ENCODE measurements at regions not wholly inside any gene's neighbourhood (a gene's known extent, or its start where the extent isn't known, plus 50 kb on each side); places are given as distances from the start of the nearest gene placed in this dataset.
A peak's percentile ranks its signal among the peaks of the same experiment; 100 is the strongest.

- peak; percentile 78; the same call in 1 of the 2 replicates for TF ChIP-seq ZNF646 (CRISPR knock-in tag; IDR thresholded peaks at IDR 0.05)
- TF ChIP-seq ZKSCAN5 (CRISPR knock-in tag; IDR thresholded peaks at IDR 0.05) = peak; percentile 19; the same call in 1 of the 2 replicates
- TF ChIP-seq ZNF703 (CRISPR knock-in tag; IDR thresholded peaks at IDR 0.05; ENCODE audit: borderline replicate concordance) = 0 out of 2 replicates have a peak, but pooled peaks have one; percentile 28
- 0 out of 2 replicates have a peak, but pooled peaks have one; percentile 17 for TF ChIP-seq ZNF605 (CRISPR knock-in tag; IDR thresholded peaks at IDR 0.05)
- TF ChIP-seq, protein P1, sequence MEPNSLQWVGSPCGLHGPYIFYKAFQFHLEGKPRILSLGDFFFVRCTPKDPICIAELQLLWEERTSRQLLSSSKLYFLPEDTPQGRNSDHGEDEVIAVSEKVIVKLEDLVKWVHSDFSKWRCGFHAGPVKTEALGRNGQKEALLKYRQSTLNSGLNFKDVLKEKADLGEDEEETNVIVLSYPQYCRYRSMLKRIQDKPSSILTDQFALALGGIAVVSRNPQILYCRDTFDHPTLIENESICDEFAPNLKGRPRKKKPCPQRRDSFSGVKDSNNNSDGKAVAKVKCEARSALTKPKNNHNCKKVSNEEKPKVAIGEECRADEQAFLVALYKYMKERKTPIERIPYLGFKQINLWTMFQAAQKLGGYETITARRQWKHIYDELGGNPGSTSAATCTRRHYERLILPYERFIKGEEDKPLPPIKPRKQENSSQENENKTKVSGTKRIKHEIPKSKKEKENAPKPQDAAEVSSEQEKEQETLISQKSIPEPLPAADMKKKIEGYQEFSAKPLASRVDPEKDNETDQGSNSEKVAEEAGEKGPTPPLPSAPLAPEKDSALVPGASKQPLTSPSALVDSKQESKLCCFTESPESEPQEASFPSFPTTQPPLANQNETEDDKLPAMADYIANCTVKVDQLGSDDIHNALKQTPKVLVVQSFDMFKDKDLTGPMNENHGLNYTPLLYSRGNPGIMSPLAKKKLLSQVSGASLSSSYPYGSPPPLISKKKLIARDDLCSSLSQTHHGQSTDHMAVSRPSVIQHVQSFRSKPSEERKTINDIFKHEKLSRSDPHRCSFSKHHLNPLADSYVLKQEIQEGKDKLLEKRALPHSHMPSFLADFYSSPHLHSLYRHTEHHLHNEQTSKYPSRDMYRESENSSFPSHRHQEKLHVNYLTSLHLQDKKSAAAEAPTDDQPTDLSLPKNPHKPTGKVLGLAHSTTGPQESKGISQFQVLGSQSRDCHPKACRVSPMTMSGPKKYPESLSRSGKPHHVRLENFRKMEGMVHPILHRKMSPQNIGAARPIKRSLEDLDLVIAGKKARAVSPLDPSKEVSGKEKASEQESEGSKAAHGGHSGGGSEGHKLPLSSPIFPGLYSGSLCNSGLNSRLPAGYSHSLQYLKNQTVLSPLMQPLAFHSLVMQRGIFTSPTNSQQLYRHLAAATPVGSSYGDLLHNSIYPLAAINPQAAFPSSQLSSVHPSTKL (CRISPR knock-in tag; IDR thresholded peaks at IDR 0.05) = 0 out of 2 replicates have a peak, but pooled peaks have one; percentile 16
- peak; percentile 76 for TF ChIP-seq PITX1 (CRISPR knock-in tag; IDR thresholded peaks at IDR 0.05)
- TF ChIP-seq ZNF724P (CRISPR knock-in tag; IDR thresholded peaks at IDR 0.05; ENCODE audit: borderline replicate concordance) = 0 out of 2 replicates have a peak, but pooled peaks have one; percentile 38
- no peak for TF ChIP-seq ZNF468 (CRISPR knock-in tag; IDR thresholded peaks at IDR 0.05)
- 0 out of 2 replicates have a peak, but pooled peaks have one; percentile 45 for TF ChIP-seq ZSCAN31 (CRISPR knock-in tag; IDR thresholded peaks at IDR 0.05; ENCODE audit: low read depth)
- TF ChIP-seq, protein P2, sequence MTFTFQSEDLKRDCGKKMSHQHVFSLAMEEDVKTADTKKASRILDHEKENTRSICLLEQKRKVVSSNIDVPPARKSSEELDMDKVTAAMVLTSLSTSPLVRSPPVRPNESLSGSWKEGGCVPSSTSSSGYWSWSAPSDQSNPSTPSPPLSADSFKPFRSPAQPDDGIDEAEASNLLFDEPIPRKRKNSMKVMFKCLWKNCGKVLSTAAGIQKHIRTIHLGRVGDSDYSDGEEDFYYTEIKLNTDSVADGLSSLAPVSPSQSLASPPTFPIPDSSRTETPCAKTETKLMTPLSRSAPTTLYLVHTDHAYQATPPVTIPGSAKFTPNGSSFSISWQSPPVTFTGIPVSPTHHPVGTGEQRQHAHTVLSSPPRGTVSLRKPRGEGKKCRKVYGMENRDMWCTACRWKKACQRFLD (CRISPR knock-in tag; IDR thresholded peaks at IDR 0.05; ENCODE audit: borderline replicate concordance) = no peak
- no peak for TF ChIP-seq KDM4B (CRISPR knock-in tag; IDR thresholded peaks at IDR 0.05)
- no peak for TF ChIP-seq ZNF124 (CRISPR knock-in tag; IDR thresholded peaks at IDR 0.05)
- TF ChIP-seq ZNF839 (CRISPR knock-in tag; IDR thresholded peaks at IDR 0.05; ENCODE audit: borderline replicate concordance) = no peak
- peak; percentile 79; the same call in 1 of the 2 replicates for TF ChIP-seq ZNF280D (CRISPR knock-in tag; IDR thresholded peaks at IDR 0.05)
Observed at GRCh38 chr14:37712976-37713431, 117.6 kb downstream of the TTC6 start (continued).
